Pons (tissue), 1 donor: ENCODE measurements at regions not wholly inside any gene's neighbourhood (a gene's known extent, or its start where the extent isn't known, plus 50 kb on each side); places are given as distances from the start of the nearest gene placed in this dataset.
"Not testable (repeated sequence)": the region's sequence is repeated elsewhere in the genome, so short reads cannot be mapped to it uniquely, and the experiment has no call there.

Source experiments
- DNase-seq: peaks from one replicate; pipeline ENCODE4 v3.0.0-alpha.2; 2016; ENCODE audit warnings: low spot score

DNA sequence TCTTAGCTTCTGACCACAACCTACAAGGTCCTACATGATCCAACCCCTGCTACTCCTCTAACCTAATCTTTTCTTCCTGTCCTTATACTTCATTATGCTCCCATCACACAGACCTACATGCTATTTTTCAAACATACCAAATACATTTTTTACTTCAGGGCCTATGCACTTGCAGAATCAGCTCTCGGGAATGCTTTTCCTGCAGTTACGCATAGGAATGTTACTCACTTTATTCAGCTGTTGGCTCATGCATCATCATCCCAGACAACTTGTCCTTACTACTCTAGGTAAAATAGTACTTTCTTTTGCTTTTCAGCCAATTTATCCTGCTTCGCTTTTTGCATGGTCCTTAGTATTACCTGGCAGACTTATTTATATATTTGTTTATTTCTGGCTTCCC, 105.6 kb downstream of the OXSM start:
- DNase-seq, result no peak

GRCh38 chr3:25897019-25897418, 107.1 kb downstream of the OXSM start:
- no peak for DNase-seq

GRCh38 chr3:25899352-25900101, 109.6 kb downstream of the OXSM start:
- no peak for DNase-seq

GRCh38 chr3:25900161-25900560, 110.3 kb downstream of the OXSM start:
- no peak for DNase-seq

- no peak for DNase-seq
Observed at GRCh38 chr3:25901796-25902195, 111.9 kb downstream of the OXSM start.

GRCh38 chr3:25902586-25902985, 112.7 kb downstream of the OXSM start:
- no peak for DNase-seq

DNA sequence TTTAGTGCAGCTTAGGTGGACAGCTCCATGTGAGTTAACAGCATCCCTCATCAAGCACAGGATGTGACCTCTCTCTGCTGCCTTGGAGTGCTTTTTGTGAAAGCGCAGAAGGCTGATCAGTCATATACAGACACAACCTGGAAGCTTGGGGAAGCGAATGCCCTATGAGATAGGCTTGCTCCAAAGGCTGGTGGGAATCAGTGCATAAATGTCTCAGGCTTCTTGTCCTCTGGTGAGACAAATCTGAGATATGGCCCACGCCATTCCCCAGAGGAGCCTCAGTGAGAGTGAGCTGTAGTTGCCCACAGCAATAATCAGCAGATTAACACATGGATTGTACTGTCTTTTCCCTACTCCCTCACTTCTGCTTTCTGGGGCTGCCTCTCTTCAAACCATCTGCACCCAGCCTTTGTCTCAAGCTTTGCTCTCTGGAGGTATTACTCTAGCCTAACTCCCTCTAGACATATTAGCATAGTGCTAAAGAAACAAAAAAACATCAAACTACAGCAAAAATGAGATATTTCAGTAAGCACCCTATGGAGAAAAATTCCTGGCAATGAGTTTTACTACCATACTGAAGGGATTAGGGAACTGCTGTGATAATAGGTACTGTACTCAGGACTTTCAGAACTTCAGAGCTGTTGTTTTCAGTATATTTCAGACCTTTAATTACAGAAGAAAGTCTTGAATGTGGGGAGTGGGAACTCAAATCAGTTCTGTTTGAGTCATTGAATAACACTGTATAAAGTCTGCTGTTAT, 113.7 kb downstream of the OXSM start:
- no peak for DNase-seq

- DNase-seq, result peak; percentile 31
Observed at GRCh38 chr3:25904206-25904605, 114.3 kb downstream of the OXSM start.

DNA sequence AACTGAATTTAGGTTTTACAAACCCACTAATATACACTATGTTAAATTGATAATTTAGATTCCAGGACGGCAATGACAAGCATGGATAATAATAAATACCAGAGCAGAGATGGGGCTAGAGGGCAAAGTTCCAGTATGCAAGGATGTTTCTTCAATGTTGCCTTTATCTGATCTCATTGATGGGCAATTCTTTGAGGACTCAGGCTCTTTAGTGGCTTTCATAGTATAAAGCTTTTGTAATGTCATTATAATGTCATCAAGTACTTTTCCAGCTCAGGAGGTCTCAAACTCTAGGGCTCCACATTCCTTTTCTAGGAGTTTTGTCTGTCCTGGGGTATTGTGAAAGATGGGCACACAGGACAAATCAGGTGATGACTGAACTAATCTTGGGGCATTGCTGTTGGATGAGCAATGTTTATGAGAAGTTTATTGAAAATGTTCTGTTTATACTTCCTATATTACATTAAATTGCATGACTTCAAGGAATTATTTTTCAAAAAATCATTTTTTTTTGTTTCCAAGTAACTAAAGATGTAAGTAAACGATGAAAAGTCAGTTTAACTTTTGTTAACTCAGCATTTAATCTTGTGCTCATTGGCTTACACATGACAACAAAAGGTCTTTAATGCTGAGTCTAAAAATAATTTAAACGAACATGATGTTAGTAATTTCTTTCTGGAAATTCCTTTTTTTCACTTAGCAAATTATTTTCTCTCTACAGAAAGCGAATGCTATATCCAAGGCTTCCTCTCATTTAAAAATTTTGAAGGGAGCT, 116.4 kb downstream of the OXSM start:
- DNase-seq, result no peak

- peak; percentile 14 for DNase-seq
Observed at GRCh38 chr3:25907081-25907480, 117.2 kb downstream of the OXSM start.

DNA sequence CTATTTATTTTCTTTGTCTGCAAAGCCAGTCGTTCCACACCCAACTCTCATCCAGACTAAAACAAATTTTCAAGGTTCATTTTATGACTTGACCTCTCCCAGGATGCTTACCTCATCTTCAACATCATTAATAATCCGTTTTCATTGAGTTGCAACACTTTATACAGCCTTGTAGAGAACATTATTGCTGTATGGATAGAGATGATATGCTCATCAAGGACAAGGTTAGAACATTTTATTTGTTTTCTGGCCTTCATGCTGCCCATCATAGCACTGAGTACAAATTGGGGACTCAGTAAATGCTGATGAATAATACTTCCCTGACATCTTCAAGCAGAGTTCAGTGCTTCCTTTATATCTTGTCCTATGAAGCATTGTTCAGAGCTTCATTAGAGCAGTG, 120.2 kb downstream of the OXSM start:
- no peak for DNase-seq

DNA sequence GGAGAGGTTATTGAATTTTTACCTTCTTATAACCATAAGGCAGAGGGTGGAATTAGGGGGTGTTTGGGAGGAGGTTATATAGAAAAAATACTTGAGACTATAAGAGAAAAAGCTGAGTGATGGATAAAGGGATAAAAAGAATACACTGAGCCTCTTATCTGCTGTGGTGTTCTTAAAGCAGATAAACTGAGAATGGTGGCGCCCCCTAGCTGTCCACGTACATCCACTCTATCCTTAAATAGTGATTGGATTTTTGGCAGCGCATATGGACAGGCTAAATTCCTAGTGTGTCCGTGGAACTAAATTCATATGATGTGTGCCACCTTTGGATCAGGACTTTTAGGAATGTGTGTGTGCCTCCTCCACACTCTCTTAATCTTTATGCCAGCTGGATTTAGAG, 121.1 kb downstream of the OXSM start:
- DNase-seq, result peak; percentile 20

DNA sequence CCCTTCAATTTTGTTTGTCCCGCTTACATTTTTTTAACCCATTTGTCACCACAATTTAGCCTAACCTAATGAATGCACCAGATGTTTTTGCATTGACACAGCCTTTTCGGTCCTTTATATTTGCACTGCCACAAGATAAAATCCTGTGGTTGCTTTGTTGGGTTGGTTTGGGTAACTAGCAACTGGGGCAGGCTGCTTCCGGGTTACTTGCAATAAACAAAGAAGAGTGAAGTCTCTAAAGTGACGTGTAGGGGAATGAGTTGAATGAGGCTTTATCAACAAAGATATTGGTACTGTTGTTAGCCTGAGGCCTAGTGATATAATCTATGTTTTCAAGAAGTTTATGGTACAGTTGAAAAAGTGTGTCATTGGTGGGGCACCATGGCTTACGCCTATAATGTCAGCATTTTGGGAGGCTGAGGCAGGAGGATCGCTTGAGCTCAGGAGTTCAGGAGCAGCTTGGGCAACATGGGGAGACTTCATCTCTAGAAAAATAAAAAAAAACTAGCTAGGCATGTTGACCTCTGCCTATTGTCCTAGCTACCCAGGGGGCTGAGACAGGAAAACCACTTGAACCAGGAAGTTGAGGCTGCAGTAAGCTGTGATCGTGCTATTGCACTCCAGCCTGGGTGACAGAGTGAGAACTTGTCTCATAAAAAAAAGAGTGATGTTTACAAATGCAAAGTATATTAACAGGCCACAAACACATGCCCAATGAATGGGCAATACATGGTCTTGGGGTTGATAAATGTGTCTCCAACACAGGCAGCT, 121.8 kb downstream of the OXSM start:
- DNase-seq, result no peak

GRCh38 chr3:25913179-25913578, 123.3 kb downstream of the OXSM start:
- DNase-seq, result no peak

DNA sequence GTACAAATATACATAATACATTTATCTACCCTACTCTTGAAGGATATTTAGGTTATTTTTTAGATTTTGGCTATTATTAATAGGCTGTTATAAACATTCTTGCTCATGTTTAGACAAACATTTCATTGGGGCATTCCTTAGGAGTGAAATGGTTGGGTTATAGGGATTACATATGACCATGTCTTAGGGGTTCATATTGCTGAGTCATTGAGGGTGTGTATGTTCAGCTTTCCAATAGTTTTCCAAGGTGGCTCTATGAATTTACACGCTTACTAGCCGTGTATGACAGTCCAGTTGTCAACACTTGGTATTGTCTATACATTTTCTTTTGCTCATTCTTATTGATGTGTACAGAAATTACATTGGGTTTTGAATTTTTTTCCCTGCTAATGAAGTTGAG, 125.8 kb downstream of the OXSM start:
- no peak for DNase-seq

DNA sequence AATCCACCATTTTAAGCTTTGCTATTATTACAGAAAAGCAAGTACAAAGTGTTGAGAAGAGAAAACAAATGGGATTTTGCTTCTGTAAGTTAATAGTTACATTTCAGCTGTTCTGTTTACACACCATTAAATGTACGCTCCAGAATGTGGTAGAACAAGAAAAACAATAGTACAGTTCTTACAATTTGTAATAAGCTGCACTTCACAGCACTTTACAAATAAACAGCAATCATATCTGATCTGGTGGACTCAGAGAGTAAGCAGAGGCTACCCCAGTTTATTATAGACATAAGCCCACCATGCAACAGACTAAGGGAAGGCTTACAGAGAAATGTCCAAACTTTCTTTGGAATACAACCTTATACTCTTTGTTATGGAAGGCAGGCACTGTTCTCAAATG, 126.4 kb downstream of the OXSM start:
- no peak for DNase-seq

DNA sequence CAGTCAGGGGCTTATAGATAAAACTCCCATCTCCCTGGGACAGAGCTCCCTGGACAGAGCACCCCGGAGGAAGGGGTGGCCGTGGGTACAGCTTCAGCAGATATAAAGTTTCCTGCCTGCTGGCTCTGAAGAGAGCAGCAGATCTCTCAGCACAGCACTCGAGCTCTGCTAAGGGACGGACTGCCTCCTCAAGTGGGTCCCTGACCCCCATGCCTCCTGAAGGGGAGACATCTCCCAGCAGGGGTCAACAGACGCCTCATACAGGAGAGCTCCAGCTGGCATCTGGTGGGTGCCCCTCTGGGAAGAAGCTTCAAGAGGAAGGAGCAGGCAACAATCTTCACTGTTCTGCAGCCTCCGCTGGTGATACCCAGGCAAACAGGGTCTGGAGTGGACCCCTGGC, 142.1 kb downstream of the OXSM start:
- DNase-seq, result not testable (repeated sequence)

DNA sequence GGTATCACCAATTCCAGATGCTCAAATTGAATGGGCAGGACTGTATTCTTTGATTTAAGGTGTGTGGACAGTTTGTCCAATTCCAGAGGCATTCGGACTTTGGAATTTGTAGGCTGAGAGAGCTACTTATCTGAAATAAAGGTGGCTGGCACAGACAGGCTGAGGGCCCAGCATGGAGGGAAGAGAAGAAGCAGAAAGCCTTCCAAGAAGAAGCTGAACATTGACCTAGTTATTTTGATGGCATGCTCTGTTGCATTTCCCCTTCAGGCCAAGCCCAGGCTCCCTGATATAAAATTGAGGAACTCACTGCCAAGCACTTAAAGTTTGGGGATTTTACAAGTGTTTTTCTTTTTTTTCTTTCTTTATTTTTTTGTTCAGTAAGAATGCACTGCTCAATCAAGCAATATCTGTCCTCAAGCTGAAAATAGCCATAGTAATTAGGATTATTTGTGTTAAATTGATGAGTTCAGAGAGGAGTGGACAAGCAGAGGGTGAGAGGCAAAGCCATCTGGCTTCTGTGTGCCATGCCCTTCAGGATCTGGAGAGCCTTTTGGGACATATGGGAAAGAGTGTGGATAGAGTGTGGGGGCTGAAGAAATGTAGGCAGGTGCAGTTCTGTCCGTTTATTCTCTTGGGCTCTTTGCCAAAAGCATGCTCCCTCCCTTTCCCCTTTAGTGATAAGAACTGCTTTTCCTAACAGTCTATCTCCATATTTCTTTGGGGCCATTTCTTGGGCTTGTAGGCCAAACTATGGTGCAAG, 148.9 kb downstream of the OXSM start:
- DNase-seq, result peak; percentile 3

DNA sequence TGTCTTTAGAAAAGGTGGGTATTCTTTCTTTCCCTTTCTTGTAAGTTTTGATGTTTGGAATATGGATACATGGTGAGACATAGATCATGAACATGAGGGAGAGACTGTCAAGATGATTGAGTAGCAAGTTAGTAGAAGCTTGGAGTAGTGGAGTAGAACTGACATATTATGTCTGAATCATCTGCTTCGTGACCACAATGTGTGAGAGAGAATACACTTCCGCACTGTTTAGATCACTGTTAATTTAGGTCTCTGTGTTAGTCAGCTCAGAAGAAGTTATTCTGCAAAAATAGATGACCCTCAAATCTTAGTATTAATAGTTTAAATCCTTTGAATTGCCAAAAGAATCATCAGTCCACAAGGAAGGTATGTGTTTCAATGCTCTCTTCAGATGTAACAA, 151.0 kb downstream of the OXSM start:
- DNase-seq, result no peak

- no peak for DNase-seq
Observed at GRCh38 chr3:25944329-25944728, 154.4 kb downstream of the OXSM start.

DNA sequence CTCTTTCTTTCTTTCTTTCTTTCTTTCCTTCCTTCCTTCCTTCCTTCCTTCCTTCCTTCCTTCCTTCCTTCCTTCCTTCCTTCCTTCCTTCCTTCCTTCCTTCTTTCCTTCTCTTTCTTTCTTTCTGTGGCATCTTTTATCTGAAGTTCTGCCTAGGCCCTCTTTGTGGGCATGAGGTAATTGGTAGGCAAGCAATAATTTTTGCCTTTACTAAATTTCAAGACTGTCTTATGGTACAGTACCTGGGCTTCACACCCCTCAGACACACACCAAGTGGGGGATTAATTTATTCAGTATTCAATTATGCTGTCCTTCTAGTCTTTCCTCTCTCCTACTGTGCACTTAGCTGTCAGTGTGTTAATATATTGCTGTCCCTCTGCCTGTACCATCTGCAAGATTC, 155.5 kb downstream of the OXSM start:
- DNase-seq, result no peak
